ENCODE measurements at regions not wholly inside any gene's neighbourhood (a gene's known extent, or its start where the extent isn't known, plus 50 kb on each side); places are given as distances from the start of the nearest gene placed in this dataset.

DNA sequence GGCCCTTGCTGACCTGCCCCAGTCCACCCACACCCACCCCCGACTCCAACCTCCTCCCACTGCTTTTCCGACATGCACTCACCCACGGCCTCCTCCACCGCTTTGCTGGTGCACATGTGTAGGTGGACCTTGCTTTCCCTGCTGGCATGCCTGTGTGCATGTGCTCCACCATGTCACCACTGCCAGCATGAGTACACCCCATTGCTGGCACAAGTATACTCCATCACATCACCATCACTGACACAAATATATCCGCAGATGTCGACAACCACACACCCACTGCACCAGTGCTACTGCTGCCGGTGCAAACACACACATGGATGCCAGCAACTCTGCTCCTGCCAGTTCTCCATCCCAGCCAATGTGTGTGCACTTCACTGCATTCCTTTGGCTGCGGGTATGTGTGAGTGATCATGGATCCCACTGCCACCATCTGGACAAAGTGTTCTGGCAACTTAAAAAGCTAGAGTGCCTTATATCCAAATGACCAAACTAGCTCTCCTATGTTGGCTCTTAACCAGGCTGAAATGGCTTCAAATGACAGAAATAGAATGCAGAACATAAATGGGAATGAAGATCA is 1072.3 kb downstream of the RAPGEF2 start:
- in situ Hi-C loops (cut with HindIII; ENCODE audit: low sequenced_read_pairs): no loop called here

DNA sequence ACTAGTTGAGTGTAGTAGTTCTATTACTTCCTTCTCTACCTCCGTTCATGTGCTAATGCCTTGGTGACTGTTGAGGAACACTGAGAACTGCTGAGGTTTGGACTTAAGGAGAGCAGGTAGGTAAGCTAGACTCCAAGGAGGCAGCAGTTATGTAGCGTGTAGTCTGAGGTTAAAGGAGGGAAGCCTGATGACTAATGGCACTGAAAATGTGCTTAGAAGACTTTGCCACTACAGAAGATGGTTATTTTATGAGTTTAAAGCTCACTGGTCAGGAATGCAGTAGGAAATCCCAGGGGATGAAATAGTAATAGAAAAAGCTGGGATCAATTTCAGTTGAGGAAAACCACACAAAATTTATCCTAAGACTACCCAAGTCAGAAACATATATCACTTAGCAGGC is 1077.3 kb downstream of the RAPGEF2 start:
- in situ Hi-C loops (cut with HindIII; ENCODE audit: low sequenced_read_pairs): no loop called here

DNA sequence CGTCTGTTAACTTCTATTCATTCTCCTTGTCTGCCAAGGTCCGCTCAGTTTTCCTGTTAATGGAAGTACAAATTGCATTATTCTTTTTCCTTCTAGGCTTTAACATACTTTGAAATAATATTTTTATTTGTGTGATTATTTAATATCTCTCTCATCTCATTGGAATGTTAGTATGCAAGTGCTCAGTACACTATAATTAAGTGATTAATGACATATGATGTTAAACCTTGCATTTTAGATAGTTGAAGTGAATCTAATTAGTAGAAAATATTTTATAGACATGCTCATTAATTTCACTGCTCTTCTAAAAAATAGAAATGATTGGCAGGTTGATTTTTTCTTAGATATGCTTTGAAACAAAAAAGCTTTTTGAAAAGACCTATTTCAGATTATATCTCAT is 1079.8 kb downstream of the RAPGEF2 start:
- in situ Hi-C loops (cut with HindIII; ENCODE audit: low sequenced_read_pairs): no loop called here

DNA sequence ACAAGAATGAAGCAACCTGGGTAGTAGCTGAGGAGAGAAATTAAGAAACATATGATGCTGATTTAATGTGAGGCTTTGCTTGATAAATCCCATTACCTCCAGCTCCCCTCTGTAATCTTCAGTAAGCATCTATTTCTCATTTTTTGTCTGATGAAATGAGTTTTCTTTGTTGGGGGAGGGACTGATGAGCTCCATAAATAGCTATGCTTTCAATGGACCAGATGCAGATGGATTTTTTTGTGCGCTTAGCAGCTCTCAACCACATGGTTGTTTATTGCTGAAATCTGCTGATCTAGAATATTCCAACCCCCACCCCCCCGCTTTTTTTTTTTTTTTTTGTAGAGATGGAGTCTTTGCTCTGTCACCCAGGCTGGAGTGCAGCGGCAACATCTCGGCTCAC is 1082.0 kb downstream of the RAPGEF2 start:
- in situ Hi-C loops (cut with HindIII; ENCODE audit: low sequenced_read_pairs): no loop called here

DNA sequence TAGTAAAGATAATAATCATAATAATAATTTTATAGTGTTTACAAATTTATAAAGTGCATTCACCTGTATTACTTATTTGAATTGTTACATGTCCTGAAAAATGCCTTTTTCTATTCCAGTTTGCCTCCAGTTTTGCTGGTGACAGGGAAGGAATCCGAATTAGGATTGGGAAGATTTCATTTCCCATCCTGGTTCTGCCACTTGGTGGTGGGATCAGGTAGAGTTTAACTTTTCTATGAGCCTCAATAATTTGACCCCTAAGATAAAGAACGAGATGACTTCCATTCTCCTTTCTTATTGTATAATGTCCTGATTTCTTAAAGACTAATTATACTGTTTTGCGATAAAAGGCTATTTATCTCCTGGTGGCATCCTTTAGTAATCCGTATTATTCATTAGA is 1090.9 kb downstream of the RAPGEF2 start:
- in situ Hi-C loops (cut with HindIII; ENCODE audit: low sequenced_read_pairs): no loop called here

DNA sequence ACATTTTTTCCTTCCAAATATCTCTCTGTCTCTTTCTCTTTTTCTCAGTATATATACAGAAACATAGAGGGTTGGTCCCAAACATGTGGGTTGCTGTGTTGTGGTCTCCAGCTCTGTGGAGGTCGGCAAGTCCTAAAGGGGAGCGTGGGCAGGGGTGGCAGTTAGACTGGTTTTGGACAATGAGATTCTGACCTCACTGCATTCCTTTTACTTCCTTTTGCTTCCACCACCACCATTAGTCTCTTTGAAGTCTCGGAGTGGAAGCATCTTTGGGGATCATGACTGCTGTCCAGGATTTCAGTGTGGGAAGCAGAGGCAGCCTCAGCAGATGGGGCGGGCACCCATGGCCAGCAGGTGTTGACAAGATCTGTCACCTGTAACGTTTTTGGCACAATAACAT is 1091.8 kb downstream of the RAPGEF2 start:
- in situ Hi-C loops (cut with HindIII; ENCODE audit: low sequenced_read_pairs): no loop called here

DNA sequence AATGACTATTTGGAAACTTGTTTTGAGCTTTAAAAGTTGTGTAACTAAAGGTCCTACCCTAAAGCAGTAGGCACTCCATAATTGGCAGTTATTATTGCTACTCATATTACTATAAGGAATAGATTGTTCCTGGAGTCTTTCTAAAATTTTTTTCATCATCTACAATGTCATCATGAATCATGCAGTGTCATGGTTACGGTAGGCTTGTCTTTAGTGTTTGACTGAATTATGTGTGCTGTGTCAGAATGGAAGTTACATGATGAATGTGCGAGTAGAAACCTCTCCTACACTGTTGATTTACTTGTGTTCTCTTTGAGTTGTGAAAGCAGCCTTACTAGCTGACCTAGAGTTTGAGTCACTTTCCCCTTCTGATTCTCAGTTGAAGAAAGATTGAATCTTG is 1099.9 kb downstream of the RAPGEF2 start:
- in situ Hi-C loops (cut with HindIII; ENCODE audit: low sequenced_read_pairs): no loop called here

DNA sequence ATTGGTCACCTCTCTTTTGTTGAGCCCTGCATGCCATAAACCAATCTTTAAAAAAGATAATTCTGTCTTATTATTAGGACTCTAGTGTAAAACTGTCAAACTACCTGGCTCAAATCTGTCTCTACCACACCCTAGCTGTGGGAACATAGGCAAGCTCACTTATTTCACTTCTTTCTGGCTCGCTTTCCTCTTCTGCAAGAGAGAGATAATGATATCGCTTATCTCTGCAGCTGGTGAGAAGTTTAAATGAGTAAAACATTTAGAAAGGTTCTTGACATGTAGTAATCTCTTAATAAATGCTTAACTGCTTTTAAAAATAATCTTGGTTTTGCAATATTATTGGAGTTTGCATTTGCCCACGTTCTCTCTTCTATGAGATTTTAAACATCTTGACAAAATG is 1109.2 kb downstream of the RAPGEF2 start:
- in situ Hi-C loops (cut with HindIII; ENCODE audit: low sequenced_read_pairs): no loop called here

DNA sequence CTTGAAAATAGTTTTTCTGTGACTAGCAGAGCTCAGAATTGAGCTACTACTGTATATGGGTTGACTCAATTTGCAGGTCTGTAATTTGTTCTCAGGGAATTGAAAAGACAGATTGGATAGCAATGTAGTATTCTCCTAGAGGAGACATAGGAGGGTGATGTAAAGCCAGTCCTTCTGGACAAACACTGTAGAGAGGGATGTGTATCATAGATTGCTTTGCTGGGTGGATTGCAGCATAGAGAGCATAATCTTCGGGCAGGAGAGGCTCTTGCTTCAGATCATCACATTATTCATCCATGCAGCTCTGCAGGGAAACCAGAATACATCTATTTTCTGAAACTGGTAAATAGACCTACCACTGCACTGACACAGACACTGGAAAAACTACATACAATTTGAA is 1110.5 kb downstream of the RAPGEF2 start:
- in situ Hi-C loops (cut with HindIII; ENCODE audit: low sequenced_read_pairs): no loop called here

DNA sequence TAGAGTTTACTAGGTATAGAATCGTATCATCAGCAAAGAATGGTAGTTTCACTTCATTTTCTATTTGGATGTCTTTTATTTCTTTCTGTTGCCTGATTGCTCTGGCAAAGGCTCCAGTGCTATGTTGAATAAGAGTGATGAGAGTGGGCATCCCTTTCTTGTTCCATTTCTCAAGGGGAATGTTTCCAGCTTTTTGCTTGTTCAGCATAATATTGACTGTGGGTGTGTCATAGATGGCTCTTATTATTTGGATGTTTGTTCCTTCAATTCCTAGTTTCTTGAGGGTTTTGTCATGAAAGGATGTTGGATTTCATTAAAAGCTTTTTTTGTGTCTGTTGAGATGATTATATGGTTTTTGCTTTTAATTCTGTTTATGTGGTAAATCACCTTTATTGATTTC is 1114.5 kb downstream of the RAPGEF2 start:
- in situ Hi-C loops (cut with HindIII; ENCODE audit: low sequenced_read_pairs): no loop called here

DNA sequence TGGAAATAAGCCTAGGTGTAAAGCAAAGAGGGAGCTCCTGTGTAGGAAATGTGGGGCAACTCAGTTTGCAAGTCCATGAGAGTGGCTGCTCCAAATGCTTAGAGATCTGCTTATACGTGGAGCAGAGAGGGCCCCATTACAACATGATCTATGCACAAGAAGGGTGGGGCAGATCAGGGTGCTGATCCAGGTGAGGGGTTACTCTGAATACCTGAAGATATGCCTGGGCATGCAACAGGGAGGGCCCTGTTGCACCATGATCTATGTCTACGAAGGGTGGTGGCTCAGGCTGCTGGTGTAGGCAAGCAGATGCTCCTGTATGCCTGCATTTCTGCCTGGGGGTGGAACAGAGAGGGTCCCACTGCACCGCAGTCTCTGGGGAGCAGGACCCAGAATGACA is 1121.2 kb downstream of the RAPGEF2 start:
- in situ Hi-C loops (cut with HindIII; ENCODE audit: low sequenced_read_pairs): no loop called here

DNA sequence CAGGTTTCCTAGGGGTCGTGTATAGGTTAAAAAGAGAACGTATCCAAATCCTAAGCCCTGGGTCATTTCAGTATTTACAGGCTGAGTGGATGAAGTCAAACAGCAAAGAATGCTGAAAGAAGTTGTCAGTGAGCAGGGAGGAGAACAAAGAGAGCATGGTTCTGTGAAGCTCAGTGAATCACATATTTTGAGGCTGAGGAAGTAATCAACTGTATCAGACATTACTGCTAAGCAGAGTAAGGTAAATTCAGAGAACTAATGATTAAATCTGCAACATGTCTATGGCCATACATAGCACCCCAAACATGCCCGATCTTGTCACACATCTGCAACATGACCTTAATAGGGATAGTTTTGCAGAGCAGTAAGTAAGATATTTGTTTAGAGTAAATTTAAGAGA is 1130.3 kb downstream of the RAPGEF2 start:
- in situ Hi-C loops (cut with HindIII; ENCODE audit: low sequenced_read_pairs): no loop called here

DNA sequence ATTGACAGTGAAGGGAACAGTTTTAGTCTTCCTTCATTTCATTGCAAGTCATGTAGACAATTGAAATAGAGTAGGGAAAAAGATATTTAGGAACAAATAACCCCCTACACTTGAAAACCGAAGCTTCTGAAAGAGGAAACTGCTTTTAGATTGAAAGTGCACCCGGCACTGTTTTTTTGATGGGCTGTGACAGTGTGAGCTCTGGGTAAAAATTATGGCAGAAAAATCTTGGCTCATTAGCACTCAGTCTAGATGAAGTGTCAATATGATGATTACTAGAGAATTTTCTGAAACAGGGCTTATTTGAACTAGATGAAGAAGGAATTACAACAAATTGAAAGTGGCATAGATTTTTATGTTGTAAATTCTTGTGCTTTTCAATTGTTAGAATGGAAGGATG is 1132.4 kb downstream of the RAPGEF2 start:
- in situ Hi-C loops (cut with HindIII; ENCODE audit: low sequenced_read_pairs): no loop called here

DNA sequence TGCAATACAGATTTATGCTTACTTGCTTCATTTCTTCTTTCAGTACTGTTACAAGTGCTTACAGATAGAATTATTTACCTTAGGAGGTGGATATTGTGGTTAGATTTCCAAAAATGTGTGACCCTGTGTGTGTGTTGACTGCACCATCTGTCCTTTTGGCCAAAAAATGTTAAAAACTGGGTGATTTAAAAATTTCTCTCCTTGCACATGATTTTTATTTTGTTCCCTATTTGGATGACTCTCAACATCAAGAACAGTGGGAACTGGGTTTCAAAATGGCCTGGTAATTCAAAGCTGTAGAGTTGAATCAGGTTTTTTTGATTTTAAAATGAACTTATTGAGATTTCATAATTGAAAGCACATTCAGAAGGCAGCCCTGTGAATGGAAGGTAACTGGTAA is 1132.9 kb downstream of the RAPGEF2 start:
- in situ Hi-C loops (cut with HindIII; ENCODE audit: low sequenced_read_pairs): no loop called here

DNA sequence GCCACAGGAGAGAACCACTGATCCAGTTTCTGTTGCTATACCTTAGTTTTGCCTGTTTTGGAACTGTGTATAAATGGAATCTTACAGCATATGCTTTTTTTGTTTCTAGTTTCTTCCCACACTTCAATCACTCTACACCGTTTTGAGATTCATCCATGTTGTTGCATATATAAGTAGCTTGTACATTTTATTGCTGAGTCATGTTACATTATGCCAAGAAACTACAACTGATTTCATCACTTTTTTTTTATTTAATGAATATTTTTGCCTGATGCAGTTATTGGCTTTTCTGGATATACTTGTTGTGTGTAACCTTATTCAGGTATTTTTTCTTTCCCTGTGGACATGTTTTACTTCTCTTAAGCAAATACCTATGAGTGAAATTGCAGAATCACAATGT is 1135.9 kb downstream of the RAPGEF2 start:
- in situ Hi-C loops (cut with HindIII; ENCODE audit: low sequenced_read_pairs): no loop called here

DNA sequence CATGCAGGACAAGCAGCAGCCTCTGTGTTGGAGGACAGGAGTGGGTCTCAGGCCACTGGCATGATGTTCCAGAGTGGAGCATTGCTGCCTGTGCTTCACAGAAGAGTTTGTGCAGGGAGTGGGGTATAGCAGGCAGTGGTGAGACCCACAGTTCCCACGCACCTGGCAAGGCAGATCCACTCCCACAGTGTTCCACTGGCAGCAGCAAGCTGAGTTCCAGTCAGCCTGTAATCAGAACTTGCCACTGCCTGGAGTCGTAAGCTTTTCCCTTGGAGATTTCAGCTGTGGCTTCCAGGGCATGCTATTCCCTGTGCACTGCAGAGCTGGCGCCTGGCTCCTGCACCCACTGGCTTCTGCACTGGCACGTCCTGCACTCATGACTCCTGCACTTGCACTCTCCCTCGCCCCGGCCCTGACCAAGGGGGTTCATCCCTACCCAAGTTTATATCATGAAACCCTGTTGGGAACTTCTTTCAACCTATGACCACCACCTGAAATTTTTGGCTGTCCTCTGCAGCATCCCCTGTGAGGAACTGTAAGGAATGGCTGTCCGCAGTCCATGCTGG is 1144.3 kb downstream of the RAPGEF2 start:
- in situ Hi-C loops (cut with HindIII; ENCODE audit: low sequenced_read_pairs): no loop called here

DNA sequence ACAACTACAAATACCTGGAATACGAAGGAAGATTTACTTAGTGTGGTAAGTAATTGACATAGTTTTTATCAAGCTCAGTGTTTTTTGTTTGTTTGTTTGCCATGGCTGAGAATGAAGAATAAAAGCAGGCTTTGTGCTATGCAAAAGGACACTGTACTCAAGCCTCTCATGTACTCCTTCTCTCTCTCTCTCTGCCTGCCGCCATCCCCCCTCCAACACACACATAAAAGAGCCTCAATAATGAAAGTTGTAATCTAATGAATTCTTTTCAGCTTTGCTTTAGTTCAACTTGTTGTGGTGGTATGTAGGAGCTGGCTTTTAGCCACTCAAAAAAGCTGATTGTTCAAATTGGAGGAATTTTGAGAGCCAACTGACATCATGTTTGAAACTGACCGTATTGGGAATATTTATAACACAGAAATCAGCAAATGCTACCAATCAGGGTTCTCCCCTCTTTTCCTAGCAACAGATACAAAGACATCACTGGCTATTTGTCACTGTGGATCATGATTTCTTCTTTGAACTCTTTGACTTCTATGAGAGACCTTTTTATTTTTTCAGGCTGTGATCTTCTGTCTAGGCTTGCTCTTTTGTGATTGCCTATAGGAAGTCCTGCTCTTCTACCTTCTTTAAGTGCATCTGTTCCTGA is 1148.8 kb downstream of the RAPGEF2 start:
- in situ Hi-C loops (cut with HindIII; ENCODE audit: low sequenced_read_pairs): no loop called here

DNA sequence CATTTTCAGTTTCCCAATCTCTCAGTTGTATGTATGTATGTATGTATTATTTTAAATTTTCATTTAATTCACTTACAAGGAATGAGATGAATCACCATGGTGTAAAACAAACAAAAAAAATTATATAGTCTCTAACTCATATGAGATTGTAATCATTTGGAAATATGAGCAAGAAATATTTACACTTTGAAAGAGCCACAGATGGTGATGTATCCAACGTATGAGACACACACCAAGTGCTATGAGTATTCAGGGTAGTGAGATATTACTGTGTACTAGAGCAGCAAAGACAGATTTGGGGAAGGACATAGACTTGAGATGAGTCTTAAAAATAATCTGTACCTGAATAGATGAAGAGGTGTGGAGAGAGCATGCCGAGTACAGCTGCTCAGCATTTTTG is 1154.4 kb downstream of the RAPGEF2 start:
- in situ Hi-C loops (cut with HindIII; ENCODE audit: low sequenced_read_pairs): no loop called here

DNA sequence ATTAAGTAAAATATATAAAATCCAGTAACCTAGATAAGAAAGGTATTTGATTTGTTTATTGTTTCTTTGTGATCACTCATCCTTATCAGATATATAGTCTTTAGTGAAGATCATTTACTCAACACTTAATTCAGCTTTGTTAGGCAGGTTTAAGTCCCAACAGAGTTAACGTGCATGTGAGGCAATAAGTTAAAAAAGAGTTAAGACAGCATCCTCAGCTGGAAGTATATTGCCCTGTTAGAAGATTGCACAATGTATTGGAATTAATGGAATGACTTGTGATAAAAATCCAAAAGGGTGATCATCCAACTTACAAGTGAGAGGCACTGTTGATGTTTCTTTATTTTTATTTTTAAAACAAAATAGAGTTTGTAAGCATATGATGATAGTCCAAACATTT is 1162.1 kb downstream of the RAPGEF2 start:
- in situ Hi-C loops (cut with HindIII; ENCODE audit: low sequenced_read_pairs): no loop called here

DNA sequence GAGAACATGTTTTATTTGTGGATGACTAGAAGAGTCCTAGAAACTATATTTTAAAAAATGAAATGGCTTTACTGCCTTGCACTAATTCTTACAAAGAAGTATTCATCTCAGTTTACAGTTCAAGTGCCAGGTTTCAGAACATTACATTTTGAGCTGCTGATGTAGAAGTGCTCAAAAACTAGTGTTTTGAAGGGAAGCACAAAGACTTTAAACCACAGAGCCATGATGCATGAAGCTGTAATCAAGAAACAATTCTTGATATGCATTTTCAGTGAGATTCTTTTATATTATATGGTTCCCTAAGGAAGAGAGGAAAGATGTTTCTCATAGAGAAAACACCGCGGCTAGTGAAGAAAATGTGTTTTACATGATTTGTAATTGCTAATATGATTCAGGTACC is 1163.0 kb downstream of the RAPGEF2 start:
- in situ Hi-C loops (cut with HindIII; ENCODE audit: low sequenced_read_pairs): no loop called here

DNA sequence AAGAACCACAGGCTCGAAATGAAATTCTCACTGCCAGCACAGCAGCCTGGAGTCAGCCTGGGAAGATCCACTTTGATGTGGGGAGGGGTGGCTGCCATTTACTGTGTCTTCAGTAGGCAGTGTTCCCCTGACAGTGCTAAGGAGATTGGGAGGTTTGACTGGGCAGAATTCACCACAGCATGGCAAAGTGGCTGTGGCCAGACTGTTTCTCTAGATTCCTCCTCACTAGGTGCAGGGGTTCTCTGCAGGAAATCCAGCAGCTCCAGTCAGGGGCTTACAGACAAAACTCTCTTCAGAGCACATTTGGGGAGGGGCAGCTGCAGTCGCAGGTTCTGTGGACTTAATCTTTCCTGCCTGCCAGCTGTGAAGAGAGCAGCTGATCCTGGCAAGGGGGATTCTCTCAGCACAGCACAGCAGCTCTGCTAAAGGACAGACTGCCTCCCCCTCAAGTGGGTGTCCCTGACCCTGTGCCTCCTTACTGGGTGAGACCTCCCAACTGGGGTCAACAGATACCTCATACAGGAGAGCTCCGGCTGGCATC is 1174.0 kb downstream of the RAPGEF2 start:
- in situ Hi-C loops (cut with HindIII; ENCODE audit: low sequenced_read_pairs): no loop called here

DNA sequence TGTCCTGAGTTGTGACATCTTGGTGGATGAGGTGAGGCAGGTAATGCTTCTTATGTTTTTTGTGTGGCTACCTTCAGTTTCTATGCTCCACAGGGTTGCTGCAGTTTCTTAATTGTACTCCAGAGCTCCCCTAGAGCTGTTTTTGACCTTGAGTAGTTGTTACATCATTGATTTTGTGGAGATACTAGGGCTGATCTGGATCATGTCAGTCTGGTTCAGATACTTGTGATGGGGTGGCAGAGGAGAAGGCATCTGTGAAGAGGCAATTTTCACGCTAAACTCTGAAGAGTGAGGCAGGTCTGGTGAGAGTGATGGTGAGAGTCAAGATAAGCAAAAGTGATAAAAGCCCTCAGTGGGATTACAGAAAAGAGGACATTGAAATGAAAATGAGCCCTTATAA is 1180.2 kb downstream of the RAPGEF2 start:
- in situ Hi-C loops (cut with HindIII; ENCODE audit: low sequenced_read_pairs): no loop called here

DNA sequence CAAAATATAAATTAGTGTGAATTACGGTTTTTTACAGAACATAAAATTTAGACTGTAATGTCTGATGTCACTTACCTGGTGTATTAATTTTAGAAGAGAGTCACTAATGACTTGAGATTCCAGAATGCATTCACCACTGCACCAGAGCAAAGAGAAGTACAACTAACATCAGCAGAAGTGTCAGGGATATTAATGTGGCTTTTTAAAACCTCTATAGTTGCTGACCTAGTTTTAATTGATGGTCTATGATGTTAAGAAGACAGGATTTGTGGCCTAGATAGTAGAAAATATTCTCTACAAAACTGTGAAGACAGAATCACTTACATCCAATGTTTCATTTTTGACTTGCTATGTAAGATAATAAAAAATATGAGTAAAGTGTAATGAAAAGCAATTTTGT is 1181.6 kb downstream of the RAPGEF2 start:
- in situ Hi-C loops (cut with HindIII; ENCODE audit: low sequenced_read_pairs): no loop called here

All from DLD1 (cell line).